ENCODE measurements at regions not wholly inside any gene's neighbourhood (a gene's known extent, or its start where the extent isn't known, plus 50 kb on each side); places are given as distances from the start of the nearest gene placed in this dataset.

- no peak for DNase-seq (ENCODE audit: low read depth)
- no peak for TF ChIP-seq CTCF (IDR thresholded peaks at IDR 0.05; ENCODE audit: insufficient read depth, low read depth, low read length, missing control alignments)
- H3K4me3 ChIP-seq (ENCODE audit: low read length) = no peak overlapping the region
These were observed 428.7 kb upstream of the SGCD start for GRCh38 chr5:155898284-155898683.

- no peak overlapping the region for H3K4me3 ChIP-seq (ENCODE audit: low read length)
- TF ChIP-seq CTCF (IDR thresholded peaks at IDR 0.05; ENCODE audit: insufficient read depth, low read depth, low read length, missing control alignments) = no peak
- DNase-seq (ENCODE audit: low read depth) = no peak
These were observed 423.2 kb upstream of the SGCD start for GRCh38 chr5:155903791-155904190.

GRCh38 chr5:155905364-155905763 is 421.6 kb upstream of the SGCD start:
- no peak for TF ChIP-seq CTCF (IDR thresholded peaks at IDR 0.05; ENCODE audit: insufficient read depth, low read depth, low read length, missing control alignments)
- no peak overlapping the region for H3K4me3 ChIP-seq (ENCODE audit: low read length)
- no peak for DNase-seq (ENCODE audit: low read depth)

GRCh38 chr5:155906046-155906445 is 420.9 kb upstream of the SGCD start:
- no peak overlapping the region for H3K4me3 ChIP-seq (ENCODE audit: low read length)
- DNase-seq (ENCODE audit: low read depth) = no peak
- no peak for TF ChIP-seq CTCF (IDR thresholded peaks at IDR 0.05; ENCODE audit: insufficient read depth, low read depth, low read length, missing control alignments)

- no peak for TF ChIP-seq CTCF (IDR thresholded peaks at IDR 0.05; ENCODE audit: insufficient read depth, low read depth, low read length, missing control alignments)
- no peak for DNase-seq (ENCODE audit: low read depth)
- H3K4me3 ChIP-seq (ENCODE audit: low read length) = no peak overlapping the region
These were observed 418.4 kb upstream of the SGCD start for GRCh38 chr5:155908543-155908942.

GRCh38 chr5:155912291-155912690 is 414.7 kb upstream of the SGCD start:
- TF ChIP-seq CTCF (IDR thresholded peaks at IDR 0.05; ENCODE audit: insufficient read depth, low read depth, low read length, missing control alignments) = no peak
- H3K4me3 ChIP-seq (ENCODE audit: low read length) = no peak overlapping the region
- no peak for DNase-seq (ENCODE audit: low read depth)

- no peak overlapping the region for H3K4me3 ChIP-seq (ENCODE audit: low read length)
- TF ChIP-seq CTCF (IDR thresholded peaks at IDR 0.05; ENCODE audit: insufficient read depth, low read depth, low read length, missing control alignments) = no peak
- no peak for DNase-seq (ENCODE audit: low read depth)
These were observed 412.2 kb upstream of the SGCD start for GRCh38 chr5:155914766-155915165.
